ENCODE measurements at regions not wholly inside any gene's neighbourhood (a gene's known extent, or its start where the extent isn't known, plus 50 kb on each side); places are given as distances from the start of the nearest gene placed in this dataset.

- TF ChIP-seq E2F4 (CRISPR knock-in tag; IDR thresholded peaks at IDR 0.05; ENCODE audit: borderline replicate concordance, low read depth) (no peak), CTCF (IDR thresholded peaks at IDR 0.05) (no peak), FOXP1 (CRISPR knock-in tag; IDR thresholded peaks at IDR 0.05; ENCODE audit: borderline replicate concordance) (no peak), NFYB (CRISPR knock-in tag; conservative IDR thresholded peaks at IDR 0.05; ENCODE audit: low read depth) (no peak)
Measured at GRCh38 chr12:17192721-17193120, 586.8 kb upstream of the LMO3 start.
